Smooth muscle cell (in vitro differentiated cells): ENCODE measurements at regions not wholly inside any gene's neighbourhood (a gene's known extent, or its start where the extent isn't known, plus 50 kb on each side); places are given as distances from the start of the nearest gene placed in this dataset.

ENCODE experiments used
- DNase-seq: peaks from one replicate; lab custom pipeline; 2025; ENCODE audit not compliant: unreplicated experiment; lab: John Stamatoyannopoulos, UW
- H2AFZ ChIP-seq: fragments of 200-600 bp; sonication (generic); 2 replicates; pipeline ENCODE4 v1.6.0; 2016; ENCODE audit warnings: antibody characterized with exemption, low read depth, mild to moderate bottlenecking
- H3F3A ChIP-seq: fragments of 200-600 bp; sonication (generic); 2 replicates; pipeline ENCODE4 v1.6.0; 2017; ENCODE audit warnings: antibody characterized with exemption, low read depth
- H3K27ac ChIP-seq: fragments of 200-600 bp; sonication (generic); 2 replicates; pipeline ENCODE4 v1.5.1; 2016; ENCODE audit warnings: low read depth, mild to moderate bottlenecking
- H3K27me3 ChIP-seq: fragments of 200-600 bp; sonication (generic); 2 replicates; pipeline ENCODE4 v1.6.1; 2016; ENCODE audit warnings: low read depth, mild to moderate bottlenecking
- H3K36me3 ChIP-seq: fragments of 200-600 bp; sonication (generic); 2 replicates; pipeline ENCODE4 v1.5.1; 2016; ENCODE audit warnings: low read depth
- H3K4me1 ChIP-seq: fragments of 200-600 bp; sonication (generic); 2 replicates; pipeline ENCODE4 v1.5.1; 2016; ENCODE audit warnings: low read depth
- H3K4me2 ChIP-seq: fragments of 200-600 bp; sonication (generic); 2 replicates; pipeline ENCODE4 v1.6.0; 2016; ENCODE audit warnings: mild to moderate bottlenecking
- H3K4me3 ChIP-seq: fragments of 200-600 bp; sonication (generic); 2 replicates; pipeline ENCODE4 v1.5.1; 2016; ENCODE audit warnings: mild to moderate bottlenecking
- H3K79me2 ChIP-seq: fragments of 200-600 bp; sonication (generic); 2 replicates; pipeline ENCODE4 v1.6.0; 2016; ENCODE audit warnings: low read depth, mild to moderate bottlenecking
- H3K9ac ChIP-seq: fragments of 200-600 bp; sonication (generic); 2 replicates; pipeline ENCODE4 v1.6.0; 2016; ENCODE audit warnings: low read depth
- H3K9me3 ChIP-seq: fragments of 200-600 bp; sonication (generic); replicated peaks from 2 replicates; pipeline ENCODE4 v1.5.1; 2016; ENCODE audit warnings: low read depth
- H4K20me1 ChIP-seq: fragments of 200-600 bp; sonication (generic); 2 replicates; pipeline ENCODE4 v1.6.0; 2016; ENCODE audit warnings: low read depth
- WGBS: methylation state at CpG from one replicate; pipeline ENCODE4 v1.1.7; 2016; ENCODE audit warnings: low lambda C conversion rate; 5-methylcytosine and 5-hydroxymethylcytosine counted together
- TF ChIP-seq, protein P1 (sequence below): fragments of 200-600 bp; sonication (generic); IDR thresholded peaks from 2 replicates; pipeline ENCODE4 v1.5.1; 2017; ENCODE audit warnings: borderline replicate concordance, mild to moderate bottlenecking, antibody characterized with exemption; ENCODE audit not compliant: insufficient read depth, poor library complexity, severe bottlenecking

DNA sequence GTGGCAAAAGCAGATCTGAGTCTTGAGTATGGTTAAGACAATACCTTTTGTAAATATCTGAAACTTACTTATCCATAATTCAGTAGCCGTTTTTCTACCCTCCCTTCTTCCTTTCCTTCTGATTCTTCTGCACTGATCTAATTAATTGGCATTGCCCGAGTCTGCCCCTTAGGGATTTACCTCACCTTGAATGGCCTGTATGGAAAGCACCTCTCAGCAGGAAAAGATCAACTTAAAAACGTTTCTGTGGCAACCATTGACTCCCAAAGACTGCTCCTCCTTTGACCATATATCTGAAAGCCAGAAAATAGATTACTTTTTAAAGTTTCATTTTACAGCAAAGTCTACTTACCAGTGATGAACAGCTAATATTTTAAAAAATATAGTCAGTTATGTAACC lies 496.5 kb upstream of the LCORL start:
- no peaks in the 10 kb centered on the region for H3K4me1 ChIP-seq
- no peaks in the 10 kb centered on the region for H3K36me3 ChIP-seq
- no peak overlapping the region for H3K27ac ChIP-seq
- H3F3A ChIP-seq: no peaks in the 10 kb centered on the region
- H3K9me3 ChIP-seq: no peaks in the 10 kb centered on the region
- H3K4me3 ChIP-seq: no peak overlapping the region
- H2AFZ ChIP-seq: no peak overlapping the region
- TF ChIP-seq, protein P1, sequence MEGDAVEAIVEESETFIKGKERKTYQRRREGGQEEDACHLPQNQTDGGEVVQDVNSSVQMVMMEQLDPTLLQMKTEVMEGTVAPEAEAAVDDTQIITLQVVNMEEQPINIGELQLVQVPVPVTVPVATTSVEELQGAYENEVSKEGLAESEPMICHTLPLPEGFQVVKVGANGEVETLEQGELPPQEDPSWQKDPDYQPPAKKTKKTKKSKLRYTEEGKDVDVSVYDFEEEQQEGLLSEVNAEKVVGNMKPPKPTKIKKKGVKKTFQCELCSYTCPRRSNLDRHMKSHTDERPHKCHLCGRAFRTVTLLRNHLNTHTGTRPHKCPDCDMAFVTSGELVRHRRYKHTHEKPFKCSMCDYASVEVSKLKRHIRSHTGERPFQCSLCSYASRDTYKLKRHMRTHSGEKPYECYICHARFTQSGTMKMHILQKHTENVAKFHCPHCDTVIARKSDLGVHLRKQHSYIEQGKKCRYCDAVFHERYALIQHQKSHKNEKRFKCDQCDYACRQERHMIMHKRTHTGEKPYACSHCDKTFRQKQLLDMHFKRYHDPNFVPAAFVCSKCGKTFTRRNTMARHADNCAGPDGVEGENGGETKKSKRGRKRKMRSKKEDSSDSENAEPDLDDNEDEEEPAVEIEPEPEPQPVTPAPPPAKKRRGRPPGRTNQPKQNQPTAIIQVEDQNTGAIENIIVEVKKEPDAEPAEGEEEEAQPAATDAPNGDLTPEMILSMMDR: no peak
- 27% methylated on average over 3 of the region's 3 CpGs for WGBS
- H4K20me1 ChIP-seq: no peaks in the 10 kb centered on the region
- no peak overlapping the region for H3K4me2 ChIP-seq
- peaks cover 8% of the 10 kb centered on the region for H3K27me3 ChIP-seq
- no peaks in the 10 kb centered on the region for H3K79me2 ChIP-seq
- no peak for DNase-seq
- H3K9ac ChIP-seq: no peak overlapping the region

DNA sequence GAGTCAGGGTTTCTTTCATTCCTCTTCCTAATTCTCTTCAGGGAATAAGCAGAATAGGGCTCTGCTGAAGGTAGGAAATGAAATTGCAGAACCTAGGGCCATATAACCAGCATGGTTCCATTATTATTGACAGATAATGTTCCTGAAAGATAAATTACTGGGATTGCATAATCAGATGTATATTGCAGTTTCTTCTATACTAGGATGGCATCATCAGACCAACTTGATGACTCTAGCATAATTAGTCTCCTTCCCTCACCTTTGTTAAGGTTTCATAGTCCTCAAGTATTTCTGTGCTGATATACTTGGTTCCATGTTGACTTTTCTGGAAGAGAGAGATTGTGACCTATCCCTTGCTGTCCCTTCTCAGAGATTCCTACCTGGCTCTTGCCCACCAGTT lies 492.3 kb upstream of the LCORL start:
- Histone ChIP-seq H3K27me3 (peaks cover 8% of the 10 kb centered on the region), H4K20me1 (no peaks in the 10 kb centered on the region), H3K9ac (no peak overlapping the region), H2AFZ (no peak overlapping the region), H3F3A (no peaks in the 10 kb centered on the region), H3K79me2 (no peaks in the 10 kb centered on the region), H3K27ac (no peak overlapping the region), H3K4me3 (no peak overlapping the region), H3K36me3 (no peaks in the 10 kb centered on the region), H3K9me3 (no peaks in the 10 kb centered on the region), H3K4me1 (no peaks in the 10 kb centered on the region), H3K4me2 (no peak overlapping the region)
- no peak for DNase-seq
- TF ChIP-seq, protein P1: no peak

GRCh38 chr4:18512718-18513117 lies 491.2 kb upstream of the LCORL start:
- Histone ChIP-seq H3K9ac (no peak overlapping the region), H3K27ac (no peak overlapping the region), H3K36me3 (no peaks in the 10 kb centered on the region), H3K4me1 (no peaks in the 10 kb centered on the region), H2AFZ (no peak overlapping the region), H3K4me3 (no peak overlapping the region), H3F3A (no peaks in the 10 kb centered on the region), H3K9me3 (no peaks in the 10 kb centered on the region), H4K20me1 (no peaks in the 10 kb centered on the region), H3K4me2 (no peak overlapping the region), H3K79me2 (no peaks in the 10 kb centered on the region), H3K27me3 (peaks cover 4% of the 10 kb centered on the region)
- TF ChIP-seq, protein P1: no peak
- DNase-seq: no peak

- H3K4me2 ChIP-seq: no peak overlapping the region
- TF ChIP-seq, protein P1: no peak
These were observed 490.2 kb upstream of the LCORL start for GRCh38 chr4:18511727-18512126.

More at GRCh38 chr4:18511727-18512126, 490.2 kb upstream of the LCORL start:
- Histone ChIP-seq H3F3A (no peaks in the 10 kb centered on the region), H3K4me1 (no peaks in the 10 kb centered on the region), H3K36me3 (no peaks in the 10 kb centered on the region), H3K9me3 (no peaks in the 10 kb centered on the region), H2AFZ (no peak overlapping the region), H3K4me3 (no peak overlapping the region), H3K9ac (no peak overlapping the region), H4K20me1 (no peaks in the 10 kb centered on the region), H3K27ac (no peak overlapping the region), H3K79me2 (no peaks in the 10 kb centered on the region), H3K27me3 (no peaks in the 10 kb centered on the region)
- no peak for DNase-seq
